ENCODE measurements at regions not wholly inside any gene's neighbourhood (a gene's known extent, or its start where the extent isn't known, plus 50 kb on each side); places are given as distances from the start of the nearest gene placed in this dataset.

- DNase-seq, result no peak
Observed at GRCh38 chr2:43105586-43106558, 120.5 kb downstream of the ZFP36L2 start.

GRCh38 chr2:43104763-43105162 is 121.6 kb downstream of the ZFP36L2 start:
- DNase-seq, result no peak

GRCh38 chr2:43104106-43104505 is 122.3 kb downstream of the ZFP36L2 start:
- no peak for DNase-seq

- DNase-seq, result no peak
Observed at GRCh38 chr2:43103093-43103404, 123.4 kb downstream of the ZFP36L2 start.

- no peak for DNase-seq
Observed at GRCh38 chr2:43102366-43103092, 123.9 kb downstream of the ZFP36L2 start.

GRCh38 chr2:43101751-43102150 is 124.7 kb downstream of the ZFP36L2 start:
- no peak for DNase-seq

- DNase-seq, result no peak
Observed at GRCh38 chr2:43100883-43101662, 125.3 kb downstream of the ZFP36L2 start.

- no peak for DNase-seq
Observed at GRCh38 chr2:43100362-43100882, 126.0 kb downstream of the ZFP36L2 start.

GRCh38 chr2:43099797-43100196 is 126.6 kb downstream of the ZFP36L2 start:
- DNase-seq, result no peak

GRCh38 chr2:43098539-43098938 is 127.9 kb downstream of the ZFP36L2 start:
- no peak for DNase-seq

GRCh38 chr2:43097644-43098408 is 128.6 kb downstream of the ZFP36L2 start:
- no peak for DNase-seq

GRCh38 chr2:43095533-43096295 is 130.7 kb downstream of the ZFP36L2 start:
- no peak for DNase-seq

GRCh38 chr2:43092520-43093179 is 133.8 kb downstream of the ZFP36L2 start:
- no peak for DNase-seq

GRCh38 chr2:43090317-43090716 is 136.1 kb downstream of the ZFP36L2 start:
- DNase-seq, result no peak

- DNase-seq, result no peak
Observed at GRCh38 chr2:43088143-43089073, 138.0 kb downstream of the ZFP36L2 start.

GRCh38 chr2:43087413-43087812 is 139.0 kb downstream of the ZFP36L2 start:
- no peak for DNase-seq

GRCh38 chr2:43086451-43087221 is 139.8 kb downstream of the ZFP36L2 start:
- no peak for DNase-seq

- no peak for DNase-seq
Observed at GRCh38 chr2:43085929-43086328, 140.5 kb downstream of the ZFP36L2 start.

GRCh38 chr2:43085505-43085904 is 140.9 kb downstream of the ZFP36L2 start:
- DNase-seq, result no peak
